Mesothelial cell of epicardium (in vitro differentiated cells): ENCODE measurements at regions not wholly inside any gene's neighbourhood (a gene's known extent, or its start where the extent isn't known, plus 50 kb on each side); places are given as distances from the start of the nearest gene placed in this dataset.

Experiments used
- DNase-seq, 2 experiments: peaks; one replicate each; pipeline ENCODE4 v3.0.0; 2021; ENCODE audit warnings: low spot score in 2 of 2; ENCODE audit not compliant: unreplicated experiment in 2 of 2
- H3K27ac Mint-ChIP-seq: 2 replicates; pipeline ENCODE4 v1.8.0; 2021; ENCODE audit warnings: mixed read lengths
- H3K27me3 Mint-ChIP-seq: 2 replicates; pipeline ENCODE4 v1.8.0; 2021; ENCODE audit warnings: low read depth, mixed read lengths
- H3K36me3 Mint-ChIP-seq: 2 replicates; pipeline ENCODE4 v1.8.0; 2021; ENCODE audit warnings: mixed read lengths
- H3K4me1 Mint-ChIP-seq: 2 replicates; pipeline ENCODE4 v1.8.0; 2021; ENCODE audit warnings: mixed read lengths
- H3K4me3 Mint-ChIP-seq: 2 replicates; pipeline ENCODE4 v1.8.0; 2021; ENCODE audit warnings: mild to moderate bottlenecking, moderate library complexity, mixed read lengths
- H3K9me3 Mint-ChIP-seq: 2 replicates; pipeline ENCODE4 v1.8.0; 2021; ENCODE audit warnings: mixed read lengths
- CTCF ChIP-seq: fragments of 200-600 bp; sonication (generic); IDR thresholded peaks from one replicate; pipeline ENCODE4 v1.5.0; 2021; ENCODE audit warnings: antibody characterized with exemption; ENCODE audit not compliant: unreplicated experiment

GRCh38 chr2:22800412-22800811 is 584.6 kb upstream of the KLHL29 start:
- Mint-ChIP-seq H3K27ac (no peak overlapping the region), H3K36me3 (no peaks in the 10 kb centered on the region)
- no peak for TF ChIP-seq CTCF

DNA sequence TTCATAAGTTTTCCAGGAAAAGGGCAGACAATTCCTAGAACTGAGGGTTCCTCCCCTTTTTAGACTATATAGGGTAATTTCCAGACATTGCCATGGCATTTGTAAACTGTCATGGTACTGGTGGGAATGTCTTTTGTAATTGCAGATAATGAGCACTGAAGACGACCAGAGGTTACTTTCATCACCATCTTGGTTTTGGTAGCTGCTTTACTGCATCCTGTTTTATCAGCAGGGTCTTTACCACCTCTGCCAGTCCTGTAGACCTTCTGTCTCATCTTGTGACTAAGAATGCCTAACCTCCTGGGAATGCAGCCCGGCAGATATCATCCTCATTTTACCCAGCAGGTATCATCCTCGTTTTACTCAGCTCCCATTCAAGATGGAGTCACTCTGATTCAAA is 583.9 kb upstream of the KLHL29 start:
- TF ChIP-seq CTCF = no peak
- Mint-ChIP-seq H3K9me3 (peaks cover 17% of the 10 kb centered on the region), H3K4me1 (no peaks in the 10 kb centered on the region), H3K27ac (no peak overlapping the region), H3K36me3 (no peaks in the 10 kb centered on the region), H3K27me3 (peaks cover 3% of the 10 kb centered on the region), H3K4me3 (no peak overlapping the region)
- DNase-seq = no peak

More at GRCh38 chr2:22800412-22800811, 584.6 kb upstream of the KLHL29 start:
- peaks cover 15% of the 10 kb centered on the region for H3K9me3 Mint-ChIP-seq
- DNase-seq = no peak
- H3K4me3 Mint-ChIP-seq = no peak overlapping the region
- no peaks in the 10 kb centered on the region for H3K4me1 Mint-ChIP-seq
- peaks cover 6% of the 10 kb centered on the region for H3K27me3 Mint-ChIP-seq

- Mint-ChIP-seq H3K36me3 (no peaks in the 10 kb centered on the region), H3K4me3 (no peak overlapping the region), H3K9me3 (peaks cover 24% of the 10 kb centered on the region), H3K4me1 (no peaks in the 10 kb centered on the region), H3K27me3 (peaks cover 3% of the 10 kb centered on the region), H3K27ac (no peak overlapping the region)
- no peak for DNase-seq
- TF ChIP-seq CTCF = no peak
These were observed 583.0 kb upstream of the KLHL29 start for GRCh38 chr2:22801970-22802369.

- Mint-ChIP-seq H3K27me3 (no peaks in the 10 kb centered on the region), H3K4me3 (no peak overlapping the region), H3K36me3 (no peaks in the 10 kb centered on the region), H3K9me3 (peaks cover 40% of the 10 kb centered on the region), H3K27ac (no peak overlapping the region), H3K4me1 (no peaks in the 10 kb centered on the region)
- TF ChIP-seq CTCF = no peak
- DNase-seq = no peak
These were observed 577.1 kb upstream of the KLHL29 start for GRCh38 chr2:22807872-22808271.

- peaks cover 24% of the 10 kb centered on the region for H3K9me3 Mint-ChIP-seq
- no peak for TF ChIP-seq CTCF
- H3K36me3 Mint-ChIP-seq = no peaks in the 10 kb centered on the region
- no peak overlapping the region for H3K4me3 Mint-ChIP-seq
- no peak overlapping the region for H3K27ac Mint-ChIP-seq
- DNase-seq = no peak
- no peaks in the 10 kb centered on the region for H3K4me1 Mint-ChIP-seq
- H3K27me3 Mint-ChIP-seq = no peaks in the 10 kb centered on the region
These were observed 574.4 kb upstream of the KLHL29 start for GRCh38 chr2:22810602-22811001.

GRCh38 chr2:22812065-22812680 is 572.8 kb upstream of the KLHL29 start:
- Mint-ChIP-seq H3K27ac (no peak overlapping the region), H3K4me1 (no peaks in the 10 kb centered on the region), H3K27me3 (peaks cover 3% of the 10 kb centered on the region), H3K9me3 (peaks cover 14% of the 10 kb centered on the region), H3K36me3 (no peaks in the 10 kb centered on the region), H3K4me3 (no peak overlapping the region)
- no peak for TF ChIP-seq CTCF
- DNase-seq = no peak
